A673 (cell line): ENCODE measurements at regions not wholly inside any gene's neighbourhood (a gene's known extent, or its start where the extent isn't known, plus 50 kb on each side); places are given as distances from the start of the nearest gene placed in this dataset.

Experiments
- EZH2 ChIP-seq: fragments of 200-600 bp; sonication (generic); IDR thresholded peaks from 2 replicates; pipeline ENCODE4 v1.6.1; 2017; ENCODE audit warnings: borderline replicate concordance, low read depth, mild to moderate bottlenecking, mixed read lengths, antibody characterized with exemption, low read length; ENCODE audit not compliant: poor library complexity, severe bottlenecking
- TF ChIP-seq, protein P1 (sequence below): fragments of 300-800, 200-600 bp; sonication (generic); conservative IDR thresholded peaks from 2 replicates; pipeline ENCODE4 v1.5.1; 2017; ENCODE audit warnings: low read depth, mild to moderate bottlenecking, antibody characterized with exemption, low read length, moderate library complexity, mixed read lengths

DNA sequence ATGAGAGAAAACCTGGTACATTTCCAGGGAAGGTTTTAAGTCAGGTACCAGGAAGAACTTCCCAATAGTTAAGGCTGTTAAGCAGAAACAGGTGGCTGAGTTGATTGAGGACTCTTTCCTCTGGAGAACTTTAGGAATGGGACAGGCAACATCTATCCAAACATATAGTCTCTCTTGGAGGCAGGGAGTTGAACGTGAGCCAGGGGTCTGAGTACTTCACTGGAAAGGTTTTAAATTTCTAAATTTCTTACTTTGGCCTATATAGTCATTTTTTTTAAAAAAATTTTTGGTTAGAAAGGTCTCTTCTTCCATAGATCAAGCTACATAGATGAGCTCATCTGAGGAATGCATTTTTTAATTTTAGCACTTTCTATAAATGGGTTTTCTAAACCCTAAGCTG is 261.4 kb upstream of the TCF4 start:
- TF ChIP-seq, protein P1, sequence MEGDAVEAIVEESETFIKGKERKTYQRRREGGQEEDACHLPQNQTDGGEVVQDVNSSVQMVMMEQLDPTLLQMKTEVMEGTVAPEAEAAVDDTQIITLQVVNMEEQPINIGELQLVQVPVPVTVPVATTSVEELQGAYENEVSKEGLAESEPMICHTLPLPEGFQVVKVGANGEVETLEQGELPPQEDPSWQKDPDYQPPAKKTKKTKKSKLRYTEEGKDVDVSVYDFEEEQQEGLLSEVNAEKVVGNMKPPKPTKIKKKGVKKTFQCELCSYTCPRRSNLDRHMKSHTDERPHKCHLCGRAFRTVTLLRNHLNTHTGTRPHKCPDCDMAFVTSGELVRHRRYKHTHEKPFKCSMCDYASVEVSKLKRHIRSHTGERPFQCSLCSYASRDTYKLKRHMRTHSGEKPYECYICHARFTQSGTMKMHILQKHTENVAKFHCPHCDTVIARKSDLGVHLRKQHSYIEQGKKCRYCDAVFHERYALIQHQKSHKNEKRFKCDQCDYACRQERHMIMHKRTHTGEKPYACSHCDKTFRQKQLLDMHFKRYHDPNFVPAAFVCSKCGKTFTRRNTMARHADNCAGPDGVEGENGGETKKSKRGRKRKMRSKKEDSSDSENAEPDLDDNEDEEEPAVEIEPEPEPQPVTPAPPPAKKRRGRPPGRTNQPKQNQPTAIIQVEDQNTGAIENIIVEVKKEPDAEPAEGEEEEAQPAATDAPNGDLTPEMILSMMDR: no peak
- no peak for TF ChIP-seq EZH2
